ENCODE measurements at regions not wholly inside any gene's neighbourhood (a gene's known extent, or its start where the extent isn't known, plus 50 kb on each side); places are given as distances from the start of the nearest gene placed in this dataset.
A peak's percentile ranks its signal among the peaks of the same experiment; 100 is the strongest.

- intact Hi-C loops (cut with DNase I) = no loop called here
- 44 to 46% methylated on average over 7 to 8 of the region's 8 CpGs for WGBS, 2 donors
- no peak for ATAC-seq
- Histone ChIP-seq H3K9me3 (no peaks in the 10 kb centered on the region), H3K27ac (no peak overlapping the region), H3K4me1 (peaks cover 35% of the 10 kb centered on the region), H3K4me3 (no peak overlapping the region), H3K27me3 (no peaks in the 10 kb centered on the region), H3K36me3 (replicated peaks in 1 of 2; ENCODE audit: insufficient read depth in 1 of 2, low read depth in 2 of 2) (no peaks in the 10 kb centered on the region)
- peak in 2 of 4 donors; percentile 13 to 49 for DNase-seq
- TF ChIP-seq POLR2A (IDR thresholded peaks at IDR 0.05) = no peak
- no peak for TF ChIP-seq CTCF (IDR thresholded peaks at IDR 0.05)
Measured at GRCh38 chr9:93895535-93895934, 59.6 kb downstream of the BARX1 start.

GRCh38 chr9:93894691-93895079, 60.5 kb downstream of the BARX1 start:
- intact Hi-C loops (cut with DNase I) = no loop called here
- Histone ChIP-seq H3K4me1 (peaks cover 35% of the 10 kb centered on the region), H3K27ac (peak overlapping the region; percentile 72 to 84 (median 76))

GRCh38 chr9:93893899-93894690, 61.1 kb downstream of the BARX1 start:
- no peak overlapping the region for H3K4me3 ChIP-seq
- DNase-seq = peak; percentile 83 to 94 (median 90)
- intact Hi-C loops (cut with DNase I) = no loop called here
- WGBS, 2 donors = 24 to 44% methylated on average over 12 to 15 of the region's 15 CpGs
- ATAC-seq = peak; percentile 96
- H3K36me3 ChIP-seq (replicated peaks in 1 of 2; ENCODE audit: insufficient read depth in 1 of 2, low read depth in 2 of 2) = no peaks in the 10 kb centered on the region
- no peaks in the 10 kb centered on the region for H3K9me3 ChIP-seq
- H3K27ac ChIP-seq = peak overlapping the region; percentile 72 to 84 (median 76)
- no peaks in the 10 kb centered on the region for H3K27me3 ChIP-seq
- H3K4me1 ChIP-seq = peaks cover 35% of the 10 kb centered on the region
- no peak for TF ChIP-seq CTCF (IDR thresholded peaks at IDR 0.05)
- TF ChIP-seq POLR2A (IDR thresholded peaks at IDR 0.05) = no peak

More at GRCh38 chr9:93894691-93895079, 60.5 kb downstream of the BARX1 start:
- 60 to 77% methylated on average over 6 of the region's 6 CpGs for WGBS, 2 donors
- no peak overlapping the region for H3K4me3 ChIP-seq
- no peaks in the 10 kb centered on the region for H3K27me3 ChIP-seq
- ATAC-seq (no peak), DNase-seq (peak in 3 of 4 donors; percentile 15 to 45 (median 31))
- no peaks in the 10 kb centered on the region for H3K9me3 ChIP-seq
- TF ChIP-seq CTCF (IDR thresholded peaks at IDR 0.05) = no peak
- TF ChIP-seq POLR2A (IDR thresholded peaks at IDR 0.05) = no peak
- H3K36me3 ChIP-seq (replicated peaks in 1 of 2; ENCODE audit: insufficient read depth in 1 of 2, low read depth in 2 of 2) = no peaks in the 10 kb centered on the region

- H3K4me1 ChIP-seq = peaks cover 35% of the 10 kb centered on the region
- ATAC-seq (no peak), DNase-seq (no peak)
- intact Hi-C loops (cut with DNase I) = no loop called here
- H3K27me3 ChIP-seq = no peaks in the 10 kb centered on the region
- peak overlapping the region in 2 of 4 donors; percentile 61 to 84 for H3K27ac ChIP-seq
- H3K4me3 ChIP-seq = no peak overlapping the region
- no peaks in the 10 kb centered on the region for H3K9me3 ChIP-seq
- H3K36me3 ChIP-seq (replicated peaks in 1 of 2; ENCODE audit: insufficient read depth in 1 of 2, low read depth in 2 of 2) = no peaks in the 10 kb centered on the region
- TF ChIP-seq CTCF (IDR thresholded peaks at IDR 0.05) = no peak
Measured at GRCh38 chr9:93893194-93893593, 62.0 kb downstream of the BARX1 start.

GRCh38 chr9:93892748-93893147, 62.4 kb downstream of the BARX1 start:
- ATAC-seq (no peak), DNase-seq (no peak)
- WGBS, 2 donors = 79 to 93% methylated on average over 4 of the region's 4 CpGs
- no peaks in the 10 kb centered on the region for H3K36me3 ChIP-seq (replicated peaks in 1 of 2; ENCODE audit: insufficient read depth in 1 of 2, low read depth in 2 of 2)
- H3K9me3 ChIP-seq = no peaks in the 10 kb centered on the region
- peaks cover 35% of the 10 kb centered on the region for H3K4me1 ChIP-seq
- no peak for TF ChIP-seq POLR2A (IDR thresholded peaks at IDR 0.05)
- TF ChIP-seq CTCF (IDR thresholded peaks at IDR 0.05) = no peak
- no peak overlapping the region for H3K27ac ChIP-seq
- H3K27me3 ChIP-seq = no peaks in the 10 kb centered on the region
- no peak overlapping the region for H3K4me3 ChIP-seq
- intact Hi-C loops (cut with DNase I) = no loop called here

All from body of pancreas (tissue), 4 donors.